ENCODE measurements at regions not wholly inside any gene's neighbourhood (a gene's known extent, or its start where the extent isn't known, plus 50 kb on each side); places are given as distances from the start of the nearest gene placed in this dataset.
"Not testable (repeated sequence)": the region's sequence is repeated elsewhere in the genome, so short reads cannot be mapped to it uniquely, and the experiment has no call there.

DNA sequence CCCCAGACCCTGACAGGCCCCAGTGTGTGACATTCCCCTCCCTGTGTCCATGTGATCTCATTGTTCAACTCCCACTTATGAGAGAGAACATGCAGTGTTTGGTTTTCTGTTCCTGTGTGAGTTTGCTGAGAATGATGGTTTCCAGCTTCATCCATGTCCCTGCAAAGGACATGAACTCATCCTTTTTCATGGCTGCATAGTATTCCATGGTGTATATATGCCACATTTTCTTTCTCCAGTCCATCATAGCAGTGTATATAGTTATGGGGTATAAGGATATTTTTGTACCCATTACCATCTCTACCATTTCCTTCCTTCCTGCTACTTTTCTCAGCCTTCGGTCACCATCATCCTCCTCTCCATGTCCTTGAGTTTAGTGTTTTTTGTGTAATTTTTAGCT, 192.5 kb downstream of the SHOX start:
- TF ChIP-seq, protein P1, sequence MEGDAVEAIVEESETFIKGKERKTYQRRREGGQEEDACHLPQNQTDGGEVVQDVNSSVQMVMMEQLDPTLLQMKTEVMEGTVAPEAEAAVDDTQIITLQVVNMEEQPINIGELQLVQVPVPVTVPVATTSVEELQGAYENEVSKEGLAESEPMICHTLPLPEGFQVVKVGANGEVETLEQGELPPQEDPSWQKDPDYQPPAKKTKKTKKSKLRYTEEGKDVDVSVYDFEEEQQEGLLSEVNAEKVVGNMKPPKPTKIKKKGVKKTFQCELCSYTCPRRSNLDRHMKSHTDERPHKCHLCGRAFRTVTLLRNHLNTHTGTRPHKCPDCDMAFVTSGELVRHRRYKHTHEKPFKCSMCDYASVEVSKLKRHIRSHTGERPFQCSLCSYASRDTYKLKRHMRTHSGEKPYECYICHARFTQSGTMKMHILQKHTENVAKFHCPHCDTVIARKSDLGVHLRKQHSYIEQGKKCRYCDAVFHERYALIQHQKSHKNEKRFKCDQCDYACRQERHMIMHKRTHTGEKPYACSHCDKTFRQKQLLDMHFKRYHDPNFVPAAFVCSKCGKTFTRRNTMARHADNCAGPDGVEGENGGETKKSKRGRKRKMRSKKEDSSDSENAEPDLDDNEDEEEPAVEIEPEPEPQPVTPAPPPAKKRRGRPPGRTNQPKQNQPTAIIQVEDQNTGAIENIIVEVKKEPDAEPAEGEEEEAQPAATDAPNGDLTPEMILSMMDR (IDR thresholded peaks at IDR 0.05), result not testable (repeated sequence)
- TF ChIP-seq POLR2A (IDR thresholded peaks at IDR 0.05), result not testable (repeated sequence)

Data from breast epithelium (tissue), 3 donors.